ENCODE measurements at regions not wholly inside any gene's neighbourhood (a gene's known extent, or its start where the extent isn't known, plus 50 kb on each side); places are given as distances from the start of the nearest gene placed in this dataset.

DNA sequence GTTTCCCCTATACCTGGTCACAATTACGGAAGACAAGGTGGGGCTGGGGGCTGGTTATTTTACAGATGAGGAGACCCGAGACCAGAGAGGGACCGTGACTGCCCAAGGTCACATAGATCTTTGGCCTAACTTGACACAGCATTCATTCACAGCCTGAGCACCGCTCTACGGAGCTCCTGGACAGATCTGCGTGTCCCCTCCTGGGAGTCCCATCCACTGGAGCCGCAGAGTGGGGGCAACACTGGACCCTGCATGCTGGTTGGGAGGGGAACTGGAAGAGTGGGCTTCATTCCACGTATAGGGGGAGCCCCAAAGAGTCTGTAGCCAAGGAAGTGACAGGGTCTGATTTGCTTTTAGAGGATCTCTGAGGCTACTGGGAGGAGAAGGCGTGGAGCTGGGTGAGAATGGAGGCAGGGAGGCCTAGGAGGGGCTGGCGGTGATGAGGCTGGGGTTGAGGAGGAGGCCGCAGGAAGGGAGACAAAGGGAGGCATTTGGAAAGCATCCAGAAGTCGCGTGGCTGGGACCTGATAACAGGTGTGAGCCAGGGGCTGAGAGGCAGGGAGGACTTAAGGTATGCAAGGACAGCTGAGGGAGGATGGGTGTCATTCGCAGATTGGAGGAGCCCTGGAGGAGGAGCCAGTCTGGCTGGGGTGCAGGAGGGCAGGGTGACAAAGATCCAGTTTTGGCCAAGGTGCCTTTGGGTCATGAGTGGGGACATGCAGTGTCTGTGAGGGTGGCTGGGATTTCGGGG, 64.3 kb upstream of the IER5L start:
- TF ChIP-seq ZNF274 (IDR thresholded peaks at IDR 0.05; ENCODE audit: low read depth, low read length) (no peak), YY1 (IDR thresholded peaks at IDR 0.05; ENCODE audit: insufficient read depth, insufficient read length) (no peak)
